Brain pericyte (primary cell): ENCODE measurements at regions not wholly inside any gene's neighbourhood (a gene's known extent, or its start where the extent isn't known, plus 50 kb on each side); places are given as distances from the start of the nearest gene placed in this dataset.

Experiments used
- DNase-seq: peaks from one replicate; pipeline ENCODE4 v3.0.0-alpha.2; 2012; ENCODE audit warnings: low read depth, low spot score

DNA sequence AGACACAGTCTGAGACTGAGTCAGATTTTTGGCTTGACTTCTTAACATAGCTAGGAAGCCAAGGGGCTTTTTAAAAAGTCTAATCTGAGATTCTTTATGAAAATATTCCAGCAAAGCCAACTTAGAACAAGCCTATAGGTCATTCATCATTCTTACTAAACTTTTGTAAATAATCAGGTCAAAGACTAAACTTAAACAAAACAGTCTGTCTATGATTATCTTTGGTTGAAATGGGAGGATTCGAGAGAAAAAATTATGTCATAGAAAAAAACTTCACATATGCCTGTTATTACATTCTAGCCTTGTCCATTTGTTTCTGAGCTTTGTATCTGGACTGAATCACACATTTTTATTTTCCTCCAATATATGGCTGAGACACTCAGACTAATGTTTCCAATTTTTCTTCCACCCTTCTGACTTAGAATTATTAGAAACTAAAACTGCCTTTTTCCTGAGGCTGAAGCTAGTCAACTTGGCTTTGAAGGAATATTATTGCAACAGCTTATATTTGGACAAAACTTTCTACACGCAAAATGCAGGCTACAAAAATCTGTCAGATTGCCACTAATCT is 83.3 kb downstream of the ETS2 start:
- DNase-seq: no peak

DNA sequence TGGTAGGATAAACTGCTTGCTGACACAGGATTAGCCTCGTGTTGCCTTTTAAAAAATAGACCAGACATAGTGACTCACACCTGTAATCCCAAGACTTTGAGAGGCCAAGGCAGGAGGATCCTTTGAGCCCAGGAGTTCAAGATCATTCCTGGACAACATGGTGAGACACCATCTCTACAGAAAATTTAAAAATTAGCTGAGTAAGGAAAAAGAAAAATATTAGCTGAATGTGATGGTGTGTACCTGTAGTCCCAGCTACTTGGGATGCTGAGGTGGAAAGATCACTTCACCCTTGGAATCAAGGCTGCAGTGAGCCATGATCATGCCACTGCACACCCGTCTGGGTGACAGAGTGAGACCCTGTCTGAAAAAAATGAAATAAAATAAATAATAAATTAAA is 82.0 kb downstream of the ETS2 start:
- no peak for DNase-seq

DNA sequence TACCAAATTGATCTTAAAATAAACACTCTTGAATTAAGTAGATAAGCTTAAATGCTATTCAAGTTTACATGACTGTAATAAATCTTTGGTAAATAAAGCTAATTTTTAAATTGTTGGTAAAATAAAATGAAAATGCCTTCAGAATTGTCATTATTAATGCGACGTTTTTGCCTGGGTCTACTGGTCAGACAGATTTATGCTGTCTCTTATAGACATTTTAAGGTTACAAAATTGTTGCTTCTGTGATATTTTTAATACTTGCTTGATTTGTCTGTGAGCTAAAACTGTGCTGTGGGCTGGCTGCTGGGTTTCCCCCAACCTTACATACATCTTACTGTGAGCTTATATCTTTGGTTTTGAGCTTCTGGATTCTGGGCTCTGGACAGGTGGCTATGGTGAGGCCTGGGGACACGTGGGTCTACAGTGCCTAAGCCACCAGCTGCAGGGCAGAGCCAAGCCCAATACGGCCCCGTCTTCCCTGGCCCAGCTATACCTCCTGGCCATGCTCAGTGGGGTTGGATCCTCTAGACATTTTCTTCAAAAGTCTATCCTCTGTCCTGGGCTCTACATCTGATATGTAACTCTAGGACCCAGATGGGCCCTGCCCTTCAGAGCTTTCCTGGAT is 81.4 kb downstream of the ETS2 start:
- DNase-seq: no peak

DNA sequence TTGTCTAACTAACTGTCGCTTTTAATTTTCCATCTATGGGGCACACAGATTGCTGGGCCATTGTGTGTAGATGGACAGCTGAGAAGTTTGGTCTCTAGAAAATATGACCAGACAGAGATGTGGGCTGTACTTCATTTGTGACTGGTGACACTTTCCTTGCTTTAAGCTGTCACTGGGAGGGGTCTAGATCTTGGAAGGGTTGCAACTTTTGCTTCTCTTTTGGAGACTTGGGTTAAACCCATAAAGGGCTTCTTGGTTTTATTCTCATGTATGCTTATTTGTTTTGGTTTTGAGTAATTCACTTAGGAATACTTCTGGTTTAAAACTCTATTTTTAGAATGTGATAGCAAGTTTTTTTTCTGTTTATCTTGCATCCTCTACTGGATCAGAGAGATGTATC is 80.2 kb downstream of the ETS2 start:
- no peak for DNase-seq

DNA sequence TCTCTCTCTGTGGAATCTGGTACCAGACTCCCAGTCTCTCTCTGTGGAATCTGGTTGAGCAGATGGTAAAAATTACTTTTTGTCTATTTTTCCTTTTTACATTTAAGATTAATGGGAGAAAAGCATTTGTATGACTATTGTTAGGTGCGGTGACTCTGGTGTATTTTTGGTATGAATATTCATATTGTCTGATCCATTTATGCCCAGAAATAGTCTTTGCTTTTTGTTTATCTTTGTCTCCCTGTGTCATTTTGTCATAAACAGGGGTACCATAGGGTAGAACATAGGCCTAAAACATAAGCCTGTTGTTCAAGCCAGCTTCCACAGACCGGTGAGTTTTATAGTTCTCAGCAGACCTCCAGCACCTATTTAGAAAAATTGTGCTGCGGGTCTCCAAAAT is 78.7 kb downstream of the ETS2 start:
- DNase-seq: no peak

DNA sequence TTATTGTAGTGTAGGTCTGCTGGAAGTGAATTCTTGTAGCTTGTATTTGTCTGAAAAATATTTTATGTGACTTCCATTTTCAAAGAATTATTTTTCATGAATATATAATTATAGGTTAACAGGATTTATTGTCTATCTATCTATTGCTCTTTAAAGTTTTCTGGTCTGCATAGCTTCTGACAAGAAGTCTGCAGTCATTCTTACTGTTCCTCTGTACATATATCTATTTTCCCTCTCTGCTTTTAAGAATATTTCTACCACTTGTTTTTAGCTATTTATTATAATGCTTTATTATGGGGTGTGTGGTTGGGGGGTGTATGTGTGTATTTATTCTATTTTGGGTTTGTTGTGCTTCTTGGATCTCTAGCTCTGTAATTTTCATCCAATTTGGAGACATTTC is 77.4 kb downstream of the ETS2 start:
- DNase-seq: no peak

DNA sequence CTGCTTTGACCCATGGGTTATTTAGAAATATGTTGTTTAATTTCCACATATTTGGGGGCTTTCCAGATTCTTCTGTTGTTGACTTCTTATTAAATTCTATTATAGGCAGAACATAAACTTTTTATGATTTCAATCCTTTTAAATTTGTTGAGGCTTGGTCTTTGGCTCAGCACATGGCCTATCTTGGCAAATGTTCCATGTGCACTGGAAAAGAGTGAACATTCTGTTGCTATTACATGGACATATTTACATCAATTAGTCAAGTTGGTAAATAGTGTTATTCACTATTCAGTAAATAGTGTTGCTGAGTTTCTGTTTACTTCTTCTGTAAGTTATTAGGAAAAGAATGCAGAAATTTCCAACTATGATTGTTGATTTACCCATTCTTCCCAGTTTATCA is 75.4 kb downstream of the ETS2 start:
- DNase-seq: no peak

DNA sequence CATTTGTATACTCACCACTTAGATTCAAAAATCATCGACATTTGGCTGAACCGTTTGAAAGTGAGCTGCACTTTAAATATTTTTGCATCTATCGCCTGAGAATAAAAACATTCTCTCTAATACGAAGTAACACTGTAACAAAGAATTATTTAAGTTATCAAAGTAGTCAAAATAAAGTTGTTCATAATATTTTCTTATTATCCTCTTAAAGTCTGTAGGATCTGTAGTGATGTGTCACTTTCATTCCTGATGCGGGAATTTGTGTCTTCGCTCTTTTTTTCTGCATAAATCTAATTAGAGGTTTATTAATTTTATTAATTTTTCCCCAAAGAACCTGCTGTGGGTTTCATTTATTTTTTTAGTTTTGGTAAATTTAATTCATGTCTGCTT is 74.8 kb downstream of the ETS2 start:
- DNase-seq: no peak

DNA sequence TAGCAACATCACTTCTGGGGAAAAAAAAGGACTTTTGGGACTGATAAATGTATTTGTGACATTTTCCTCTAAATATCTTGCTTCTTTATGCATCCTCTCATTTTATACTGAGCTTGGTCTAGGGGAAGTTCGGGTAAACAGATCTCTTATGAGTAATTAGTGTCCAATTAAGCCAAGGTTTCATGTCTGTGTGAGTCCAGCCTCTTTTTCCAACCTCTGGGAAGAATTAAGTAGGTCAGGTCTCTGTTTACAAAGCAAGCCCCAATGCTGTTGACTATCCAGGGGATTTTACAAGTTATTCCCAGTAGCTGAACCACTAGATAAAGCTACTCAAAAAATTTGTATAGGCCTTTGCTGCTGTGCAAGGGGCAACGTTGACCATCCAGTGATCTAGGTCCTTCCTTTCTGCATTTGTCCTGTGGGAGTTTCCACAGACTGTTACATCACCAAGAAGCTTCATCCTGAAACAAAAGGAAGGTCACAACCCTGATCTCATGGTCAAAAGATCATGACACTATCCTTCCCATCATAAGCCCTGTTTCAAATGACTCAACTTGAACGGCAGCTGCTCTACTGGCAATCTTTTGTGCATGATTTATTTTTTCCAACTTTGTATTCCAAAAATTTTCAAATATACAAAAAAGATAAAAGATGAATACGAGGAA is 74.3 kb downstream of the ETS2 start:
- DNase-seq: no peak

DNA sequence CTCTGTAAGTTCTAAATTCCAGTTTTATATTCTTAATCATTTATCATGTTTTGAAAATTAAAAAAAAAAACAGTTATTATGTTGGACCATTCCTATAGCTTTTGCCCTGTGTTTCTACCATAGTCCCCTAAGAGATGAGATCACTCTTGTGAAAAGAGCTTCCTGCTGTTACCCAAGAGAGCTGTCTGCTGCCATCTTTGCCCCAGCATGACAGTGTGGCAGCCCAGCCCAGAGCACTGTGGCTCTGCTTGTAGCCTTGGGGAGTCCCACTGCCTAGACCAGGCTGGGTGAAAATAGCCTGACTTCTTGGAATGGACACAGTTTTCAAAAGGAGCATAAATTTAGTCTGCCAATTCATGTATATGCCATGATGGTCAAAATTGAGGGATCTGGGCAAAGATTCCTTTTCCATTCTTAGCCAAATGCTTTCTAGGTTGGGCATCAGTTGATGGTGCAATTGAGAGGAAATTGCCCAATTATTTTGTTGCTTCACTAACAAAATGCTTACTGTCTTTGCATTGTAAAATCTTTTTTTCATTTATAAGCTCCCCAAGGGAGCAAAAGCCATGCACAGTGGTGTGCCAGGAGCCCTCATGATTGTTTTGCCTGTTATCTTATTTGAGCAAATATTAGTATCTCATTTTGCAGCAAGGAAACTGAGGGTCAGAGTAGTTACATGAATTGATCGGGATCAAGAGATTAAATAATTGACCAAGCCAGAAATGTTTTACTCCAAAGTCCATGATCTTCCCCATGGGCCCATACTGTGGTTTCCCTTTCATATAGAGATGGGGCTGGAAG is 72.8 kb downstream of the ETS2 start:
- DNase-seq: no peak

DNA sequence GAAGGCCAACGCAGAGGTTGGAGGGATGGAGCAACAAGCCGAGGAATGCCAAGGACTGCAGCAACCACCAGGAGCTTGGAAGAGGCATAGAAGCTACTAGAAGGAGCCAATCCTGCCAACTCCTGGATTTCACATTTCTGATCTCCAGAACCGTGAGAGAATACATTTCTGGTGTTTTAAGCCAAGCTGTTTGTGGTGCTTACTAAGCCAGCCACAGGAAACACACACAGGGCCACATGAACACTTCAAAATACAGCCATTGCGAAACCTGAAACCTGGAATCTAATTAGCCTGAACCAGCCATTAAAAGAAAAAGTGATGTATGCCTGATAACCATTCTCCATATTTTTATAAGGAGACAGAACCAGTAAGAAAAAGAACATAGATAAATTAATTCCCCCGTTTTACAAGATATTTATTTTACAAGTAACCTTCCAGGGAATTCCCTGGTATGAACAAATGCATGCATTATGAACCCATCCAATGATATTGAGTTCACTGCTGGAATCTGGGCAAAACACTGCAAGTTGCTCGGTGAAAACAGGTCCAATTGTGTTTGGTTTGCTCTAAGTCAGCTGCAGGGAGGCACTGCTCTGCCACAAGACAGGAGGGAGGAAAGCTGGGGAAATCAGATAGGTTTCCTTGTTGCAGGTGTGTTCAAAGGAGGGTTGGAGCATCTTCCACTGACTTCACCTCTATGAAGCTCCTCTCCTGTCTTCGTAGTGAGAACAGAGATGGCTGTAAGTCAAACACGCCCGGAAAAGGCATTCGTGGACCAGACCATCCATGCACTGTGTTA is 70.2 kb downstream of the ETS2 start:
- no peak for DNase-seq
